HCT116 (cell line): ENCODE measurements at regions not wholly inside any gene's neighbourhood (a gene's known extent, or its start where the extent isn't known, plus 50 kb on each side); places are given as distances from the start of the nearest gene placed in this dataset.
A peak's percentile ranks its signal among the peaks of the same experiment; 100 is the strongest.

Experiments
- ATAC-seq: fragments of 200-7000 bp; cut with Tn5 transposase; 2 replicates; pipeline ENCODE4 v1.9.1; 2020; ENCODE audit warnings: mild to moderate bottlenecking, moderate library complexity
- BruUV-seq: library from RNA; stranded (reverse); fragments of 400-500 nt; replicated peaks from 2 replicates; lab custom pipeline; 2021; lab: Mats Ljungman, UMichigan
- CTCF ChIA-PET: fragments of 300-600 bp; sonication (Branson Sonifier 250); formaldehyde crosslinking; loops from one replicate; lab custom pipeline; 2021; ENCODE audit warnings: antibody characterized with exemption; lab: Charles Lee
- POLR2A ChIA-PET: fragments of 300-600, 350-600 bp; sonication (Branson Sonifier 250); formaldehyde crosslinking; loops from one replicate; lab custom pipeline; 2021; ENCODE audit warnings: antibody characterized with exemption; lab: Charles Lee
- RAD21 ChIA-PET, 2 experiments: fragments of 300-600 bp; sonication (Branson Sonifier 250); formaldehyde crosslinking; loops; one replicate each; lab custom pipeline; 2023; ENCODE audit warnings: low total read pairs in 2 of 2; ENCODE audit not compliant: uncharacterized antibody in 2 of 2, unreplicated experiment in 2 of 2, low non-redundant PET in 1 of 2; lab: Charles Lee
- DNase-seq: peaks from one replicate; pipeline ENCODE4 v3.0.0-alpha.2; 2010; ENCODE audit warnings: low read depth, low spot score
- H2AFZ ChIP-seq: fragments of 200-600 bp; shearing (Covaris generic), sonication (generic); 2 replicates; pipeline ENCODE4 v1.6.1; 2017; ENCODE audit warnings: low read depth, mixed run types, mixed read lengths, antibody characterized with exemption, low read length; ENCODE audit not compliant: poor library complexity, severe bottlenecking
- H3K27ac ChIP-seq: 2 replicates; pipeline ENCODE4 v1.5.1; 2012; ENCODE audit warnings: low read depth, low read length
- H3K27me3 ChIP-seq: fragments of 200-600 bp; sonication (generic); 2 replicates; pipeline ENCODE4 v1.6.1; 2016; ENCODE audit warnings: mixed run types, low read length, mixed read lengths; ENCODE audit not compliant: insufficient read depth
- H3K36me3 ChIP-seq, 2 experiments: fragments of 200-500 bp in 1 of 2; fragments of 200-600 bp in 1 of 2; sonication (Bioruptor generic) in 1 of 2; sonication (generic) in 1 of 2; 2 replicates each; pipeline versions ENCODE4 v1.5.1 to v1.6.1; 2014 to 2016; ENCODE audit warnings: low read length in 2 of 2, inconsistent platforms in 1 of 2, mixed read lengths in 1 of 2, mixed run types in 1 of 2; ENCODE audit not compliant: insufficient read depth in 2 of 2, control insufficient read depth in 1 of 2
- H3K4me1 ChIP-seq, 2 experiments: fragments of 200-600 bp in 1 of 2; sonication (generic) in 1 of 2; 2 replicates each; pipeline versions ENCODE4 v1.5.1 to v1.6.1; 2012 to 2017; ENCODE audit warnings: low read length in 2 of 2, inconsistent platforms in 1 of 2, mild to moderate bottlenecking in 1 of 2, mixed read lengths in 1 of 2, mixed run types in 1 of 2, moderate library complexity in 1 of 2; ENCODE audit not compliant: insufficient read depth in 2 of 2, control insufficient read depth in 1 of 2
- H3K4me2 ChIP-seq: fragments of 200-600 bp; sonication (generic); 2 replicates; pipeline ENCODE4 v1.6.1; 2017; ENCODE audit warnings: mixed run types, low read length, mixed read lengths
- H3K4me3 ChIP-seq, 2 experiments: fragments of 200-600 bp in 1 of 2; sonication (generic) in 1 of 2; replicated peaks in 1 of 2; 2 replicates each; pipeline ENCODE4 v1.5.1; 2011 to 2016; ENCODE audit warnings: low read length in 2 of 2, control low read depth in 1 of 2, low read depth in 1 of 2, mild to moderate bottlenecking in 1 of 2, mixed read lengths in 1 of 2, mixed run types in 1 of 2
- H3K79me2 ChIP-seq: fragments of 200-600 bp; sonication (generic); 2 replicates; pipeline ENCODE4 v1.6.1; 2017; ENCODE audit warnings: mild to moderate bottlenecking, mixed run types, low read length, moderate library complexity, mixed read lengths; ENCODE audit not compliant: insufficient read depth
- H3K9ac ChIP-seq: fragments of 200-600 bp; sonication (generic); 2 replicates; pipeline ENCODE4 v1.6.1; 2016; ENCODE audit warnings: low read length, mixed read lengths
- H3K9me2 ChIP-seq: fragments of 200-600 bp; sonication (generic), shearing (Covaris generic); 2 replicates; pipeline ENCODE4 v1.6.1; 2017; ENCODE audit warnings: mixed run types, mild to moderate bottlenecking, moderate library complexity; ENCODE audit not compliant: insufficient read depth
- H3K9me3 ChIP-seq, 2 experiments: fragments of 200-500 bp in 1 of 2; fragments of 200-600 bp in 1 of 2; sonication (Bioruptor generic) in 1 of 2; sonication (generic) in 1 of 2; 2 replicates each; pipeline ENCODE4 v1.6.1; 2014 to 2017; ENCODE audit warnings: low read length in 2 of 2, mixed read lengths in 2 of 2, inconsistent platforms in 1 of 2, low read depth in 1 of 2, mild to moderate bottlenecking in 1 of 2, mixed run types in 1 of 2, moderate library complexity in 1 of 2; ENCODE audit not compliant: control insufficient read depth in 1 of 2, insufficient read depth in 1 of 2
- H4K20me1 ChIP-seq: fragments of 200-600 bp; sonication (generic), shearing (Covaris generic); 2 replicates; pipeline ENCODE4 v1.6.1; 2017; ENCODE audit warnings: mixed run types, mild to moderate bottlenecking, moderate library complexity; ENCODE audit not compliant: insufficient read depth
- ATF3 ChIP-seq: IDR thresholded peaks from 2 replicates; pipeline ENCODE4 v1.6.1; 2012
- CEBPB ChIP-seq: IDR thresholded peaks from 2 replicates; pipeline ENCODE4 v1.6.1; 2012; ENCODE audit warnings: low read depth
- EGR1 ChIP-seq: IDR thresholded peaks from 2 replicates; pipeline ENCODE4 v1.6.1; 2012; ENCODE audit warnings: low read depth
- EZH2 ChIP-seq: fragments of 200-600 bp; sonication (generic); IDR thresholded peaks from 2 replicates; pipeline ENCODE4 v1.6.1; 2017; ENCODE audit warnings: antibody characterized with exemption, mixed run types
- EZH2phosphoT487 ChIP-seq: fragments of 200-600 bp; IDR thresholded peaks from 2 replicates; pipeline ENCODE4 v1.6.1; 2018; ENCODE audit warnings: antibody characterized with exemption, borderline replicate concordance
- FOSL1 ChIP-seq: IDR thresholded peaks from 2 replicates; pipeline ENCODE4 v1.6.1; 2012; ENCODE audit warnings: low read depth
- JUND ChIP-seq: IDR thresholded peaks from 2 replicates; pipeline ENCODE4 v1.6.1; 2012
- POLR2AphosphoS5 ChIP-seq: IDR thresholded peaks from 2 replicates; pipeline ENCODE4 v1.6.1; 2011; ENCODE audit warnings: mild to moderate bottlenecking, low read depth, low read length, moderate library complexity
- SIN3A ChIP-seq: IDR thresholded peaks from 2 replicates; pipeline ENCODE4 v1.6.1; 2012; ENCODE audit warnings: low read depth
- SRF ChIP-seq: IDR thresholded peaks from 2 replicates; pipeline ENCODE4 v1.6.1; 2012; ENCODE audit warnings: low read depth
- TCF7L2 ChIP-seq: IDR thresholded peaks from 2 replicates; pipeline ENCODE4 v1.7.0; 2011; ENCODE audit warnings: borderline replicate concordance, inconsistent platforms; ENCODE audit not compliant: insufficient read depth, insufficient read length; ENCODE audit errors: extremely low read depth
- YY1 ChIP-seq: IDR thresholded peaks from 2 replicates; pipeline ENCODE4 v1.6.1; 2011; ENCODE audit warnings: low read length, low read depth, moderate library complexity, mild to moderate bottlenecking; ENCODE audit not compliant: insufficient replicate concordance; ENCODE audit errors: extremely low read depth
- ZBTB33 ChIP-seq: IDR thresholded peaks from 2 replicates; pipeline ENCODE4 v1.6.1; 2011; ENCODE audit warnings: mild to moderate bottlenecking, low read length, moderate library complexity; ENCODE audit not compliant: insufficient replicate concordance; ENCODE audit errors: extremely low read depth
- ZFX ChIP-seq: fragments of 450-650 bp; IDR thresholded peaks from 2 replicates; pipeline ENCODE4 v1.6.1; 2017
- intact Hi-C: fragments of 100-400 bp; cut with micrococcal nuclease; formaldehyde crosslinking; loops from 2 replicates; pipeline ENCODE4 v1.10.0; 2022

GRCh38 chr4:123836851-123837595, 440.4 kb downstream of the SPRY1 start:
- intact Hi-C loops = no loop called here
- ChIA-PET POLR2A (no interaction called here), RAD21 (no interaction called here), CTCF (interaction anchor here (1.1 kb wide), 1 partner anchor 64 kb away, joined by 4 read pairs; no protein-coding TSS in a partner anchor)
- TF ChIP-seq ZBTB33 (no peak), CEBPB (no peak), TCF7L2 (no peak), YY1 (no peak), ATF3 (no peak), EZH2 (no peak), EGR1 (no peak), SRF (no peak), ZFX (no peak), EZH2phosphoT487 (no peak), POLR2AphosphoS5 (no peak), FOSL1 (no peak), SIN3A (no peak), JUND (no peak)
- Histone ChIP-seq H3K4me2 (no peak overlapping the region), H4K20me1 (no peaks in the 10 kb centered on the region), H3K36me3 (no peaks in the 10 kb centered on the region), H3K9me3 (no peaks in the 10 kb centered on the region), H3K27me3 (no peaks in the 10 kb centered on the region), H3K4me3 (no peak overlapping the region), H2AFZ (peak overlapping the region; percentile 60), H3K27ac (no peak overlapping the region), H3K79me2 (no peaks in the 10 kb centered on the region), H3K4me1 (peaks cover 0 to 3% of the 10 kb centered on the region in 2 experiments; a peak in 1 of 4 replicates), H3K9me2 (no peaks in the 10 kb centered on the region), H3K9ac (no peak overlapping the region)
- ATAC-seq = no peak
- DNase-seq = no peak
- BruUV-seq = no TSS peak
